GM19324 (cell line): ENCODE measurements at regions not wholly inside any gene's neighbourhood (a gene's known extent, or its start where the extent isn't known, plus 50 kb on each side); places are given as distances from the start of the nearest gene placed in this dataset.

Experiments used
- ATAC-seq: cut with Tn5 transposase; IDR thresholded peaks from one replicate; pipeline ENCODE4 v1.9.1; 2021; ENCODE audit warnings: mild to moderate bottlenecking, moderate library complexity; ENCODE audit not compliant: unreplicated experiment, low FRiP score

DNA sequence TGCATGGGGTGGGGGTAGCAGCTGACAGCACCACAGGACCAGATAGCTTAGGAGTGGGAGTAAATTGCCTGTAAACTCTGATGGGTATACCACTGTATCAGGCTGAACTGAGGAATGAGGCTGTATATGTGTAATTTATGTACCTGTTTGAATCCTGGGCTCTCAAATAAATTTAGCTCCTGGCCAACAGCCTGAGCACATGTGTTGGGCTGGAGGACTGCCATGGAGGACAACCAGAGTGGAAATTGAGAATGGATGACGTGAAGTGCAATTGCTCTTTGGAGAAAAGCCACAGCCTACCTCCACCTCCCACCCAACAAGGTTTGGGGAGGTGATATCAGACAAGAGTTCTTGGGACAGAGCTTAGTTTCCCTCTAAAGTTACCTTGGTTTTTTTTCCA lies 328.6 kb upstream of the PROK2 start:
- no peak for ATAC-seq

DNA sequence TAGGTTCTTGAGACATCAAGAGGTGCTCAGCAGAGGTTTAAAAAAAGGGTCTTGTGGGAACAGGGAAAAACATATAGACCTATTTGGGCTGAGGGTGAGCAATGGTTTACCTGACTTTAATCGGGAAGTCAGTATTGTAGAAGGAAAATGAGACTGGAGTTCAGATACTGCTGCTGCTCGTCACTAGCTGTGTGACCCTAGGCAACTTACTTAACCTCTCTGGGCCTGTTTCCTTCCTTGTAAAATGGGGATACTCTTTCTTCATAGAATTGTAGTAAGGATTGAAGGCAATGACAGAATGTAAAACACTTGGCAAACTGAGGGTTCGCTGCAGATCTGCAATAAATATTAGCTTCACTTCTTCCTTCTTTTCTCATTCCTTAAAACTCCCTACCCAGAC lies 327.5 kb upstream of the PROK2 start:
- ATAC-seq, result no peak

DNA sequence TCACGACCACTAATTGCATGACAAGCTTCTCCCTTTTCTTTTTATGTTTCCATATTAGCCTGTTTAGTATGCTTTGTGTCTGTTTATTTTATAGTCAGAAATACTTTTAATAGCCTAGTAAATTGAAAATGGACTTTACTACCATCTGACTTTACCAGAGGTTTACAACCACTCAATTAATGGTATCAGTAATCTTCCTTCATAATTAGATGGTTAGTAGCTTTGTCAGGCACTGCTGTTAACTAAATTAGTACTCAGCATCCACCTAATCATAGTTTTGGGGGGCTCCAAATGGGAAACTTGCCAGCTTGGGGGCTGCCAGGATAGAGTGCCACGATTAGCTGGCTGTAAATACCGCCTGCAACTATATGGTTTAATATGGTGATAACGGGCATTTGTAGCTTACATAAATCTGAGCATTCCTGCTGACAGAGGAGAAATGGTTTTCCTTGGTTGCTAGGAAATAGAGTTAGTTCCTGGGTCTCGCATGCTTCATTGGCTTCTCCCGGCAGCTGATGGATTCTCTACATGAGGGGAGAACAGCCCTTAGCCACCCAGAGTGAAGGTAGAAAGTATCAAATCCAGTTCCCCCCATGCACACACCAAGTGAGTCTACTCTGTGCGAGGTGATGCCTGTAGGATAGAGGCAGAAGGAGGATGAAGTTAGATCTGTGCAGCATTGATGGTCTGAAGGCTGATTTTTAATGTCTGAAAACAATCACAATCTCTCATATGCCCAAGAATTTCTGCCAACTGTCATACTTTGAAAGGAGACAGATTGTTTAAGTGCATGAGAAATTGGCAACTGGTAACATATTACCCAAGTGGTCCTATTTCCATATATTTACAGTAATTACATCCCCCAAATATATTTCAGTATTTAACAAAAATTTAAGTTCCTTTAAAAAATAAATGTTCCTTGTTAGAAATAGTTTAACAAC lies 326.6 kb upstream of the PROK2 start:
- ATAC-seq, result no peak

DNA sequence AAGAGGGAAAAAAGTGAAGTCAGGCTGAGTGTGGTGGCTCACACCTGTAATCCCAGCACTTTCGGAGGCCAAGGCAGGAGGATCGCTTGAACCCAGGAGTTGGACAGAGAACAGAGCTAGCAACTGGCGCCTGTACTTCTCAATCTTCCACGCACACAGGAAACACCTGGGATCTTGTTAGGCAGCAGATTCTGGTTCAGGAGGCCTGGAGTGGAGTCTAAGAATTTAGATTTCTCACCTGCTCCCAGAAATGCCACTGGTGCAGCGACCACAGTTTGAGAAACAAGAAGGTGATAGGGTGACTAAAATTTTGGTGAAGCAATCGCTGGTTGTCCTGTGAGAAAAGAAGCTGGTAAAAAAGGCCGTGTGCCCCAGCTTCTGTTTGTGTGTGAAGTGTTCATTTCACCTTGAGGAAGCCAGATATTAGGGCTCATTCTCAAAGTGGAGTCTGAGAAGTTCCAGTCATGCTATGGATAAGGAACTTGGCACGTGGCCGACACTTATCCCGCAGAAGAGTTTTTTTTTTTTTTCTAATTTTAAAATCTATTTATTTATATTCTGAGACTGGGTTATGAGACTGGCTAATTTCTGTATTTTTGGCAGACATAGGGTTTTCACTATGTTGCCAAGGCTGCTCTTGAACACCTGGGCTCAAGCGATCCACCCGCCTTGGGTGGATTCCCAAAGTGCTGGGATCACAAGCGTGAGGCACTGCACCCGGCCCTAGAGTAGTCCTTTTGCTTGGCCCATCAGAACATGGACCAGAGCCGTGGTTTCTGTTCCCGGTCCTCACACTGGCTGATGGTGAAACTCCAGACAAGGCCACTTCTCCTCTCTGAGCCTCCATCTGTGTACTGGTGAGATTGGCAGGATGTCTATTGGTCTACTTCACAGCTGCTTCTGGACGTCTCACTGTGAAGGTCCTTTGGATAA lies 324.6 kb upstream of the PROK2 start:
- ATAC-seq, result no peak

DNA sequence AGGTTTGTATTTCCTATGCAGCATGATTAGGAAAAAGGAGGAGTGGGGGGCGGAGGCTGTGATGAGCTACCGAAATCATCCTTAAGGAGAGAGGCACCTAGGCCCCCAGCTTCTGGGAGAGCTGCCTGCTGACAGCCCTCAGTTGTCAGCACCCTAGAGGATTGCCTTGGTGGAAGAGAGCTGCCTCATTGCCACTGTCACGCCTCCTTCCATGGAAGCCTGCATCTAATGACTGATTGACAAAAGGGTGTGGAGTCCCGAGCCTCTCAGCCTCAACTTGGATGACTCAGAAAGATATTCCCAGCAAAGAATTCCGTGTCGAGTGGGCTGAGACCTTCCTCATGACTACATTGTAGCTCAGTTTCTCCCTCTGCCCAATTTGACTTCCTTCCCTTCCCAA lies 320.4 kb upstream of the PROK2 start:
- no peak for ATAC-seq

DNA sequence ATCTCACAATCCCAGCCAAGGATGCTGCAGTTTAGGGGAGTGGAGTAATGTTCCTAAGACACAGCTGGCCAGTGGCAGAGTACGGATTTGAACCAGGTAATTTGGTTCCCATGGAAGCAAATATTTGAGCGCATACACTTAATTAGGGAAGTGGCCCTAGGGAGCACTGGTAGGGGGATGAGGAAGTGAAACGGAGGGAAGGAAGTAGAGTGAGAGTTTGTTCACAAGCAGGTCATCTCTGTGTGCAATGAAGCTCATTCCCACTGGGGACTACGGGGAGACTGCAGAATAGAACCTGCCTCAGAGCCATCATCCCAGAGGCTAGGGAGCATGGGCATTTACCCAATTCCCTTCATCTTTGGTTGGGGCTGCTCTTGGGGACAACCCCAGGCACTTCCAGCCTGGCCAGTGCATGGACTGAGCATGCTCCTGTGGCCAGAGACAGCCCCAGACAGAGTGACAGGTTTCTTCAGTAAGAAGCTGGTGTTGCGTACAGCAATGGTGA lies 317.2 kb upstream of the PROK2 start:
- ATAC-seq, result peak; percentile 50

DNA sequence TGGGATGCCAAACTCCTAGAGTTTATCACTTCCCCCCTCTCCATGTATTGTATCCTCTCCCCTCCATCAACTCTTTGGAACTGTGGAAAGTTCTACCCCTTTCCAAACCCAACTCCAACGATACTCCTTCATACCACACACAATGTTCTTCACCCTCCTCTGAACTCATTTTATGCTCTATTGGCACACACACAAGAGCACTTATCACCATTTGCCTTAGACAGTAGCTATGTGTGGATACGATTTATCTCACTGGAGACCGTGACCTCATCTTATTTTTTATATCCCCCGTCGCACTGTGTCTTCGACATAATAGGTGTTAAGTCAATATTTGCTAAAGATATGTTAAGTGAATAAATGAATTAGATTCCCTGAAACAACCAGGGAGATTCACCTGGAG lies 316.5 kb upstream of the PROK2 start:
- no peak for ATAC-seq

DNA sequence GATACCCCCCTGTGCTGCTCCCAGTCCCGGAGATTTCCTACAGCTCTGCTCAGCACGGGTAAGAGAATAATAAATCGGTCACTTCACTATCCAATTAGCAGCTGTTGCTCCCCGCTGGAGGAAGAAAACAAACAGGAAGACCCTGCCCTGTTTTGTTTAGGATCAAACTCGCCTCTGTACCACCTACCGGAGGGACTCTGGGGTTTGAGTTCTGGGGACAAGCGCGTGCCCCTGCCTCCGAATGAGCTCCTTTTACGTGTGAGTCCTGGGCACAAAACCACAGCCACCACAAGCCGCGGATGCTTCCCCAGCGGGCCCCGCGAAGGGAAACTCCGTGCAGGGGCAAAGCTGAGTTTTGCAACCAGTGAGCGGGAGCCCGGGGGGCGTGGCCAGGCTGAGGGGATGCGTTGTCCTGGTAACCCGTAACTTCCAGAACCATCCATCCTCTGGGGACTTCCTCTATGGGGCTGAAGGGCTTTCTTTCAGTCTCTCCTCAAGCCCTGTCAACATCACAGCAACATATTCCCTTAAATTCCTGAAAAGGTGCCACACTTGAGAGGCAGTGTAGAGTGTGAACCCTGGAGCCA lies 315.7 kb upstream of the PROK2 start:
- peak; percentile 61 for ATAC-seq

DNA sequence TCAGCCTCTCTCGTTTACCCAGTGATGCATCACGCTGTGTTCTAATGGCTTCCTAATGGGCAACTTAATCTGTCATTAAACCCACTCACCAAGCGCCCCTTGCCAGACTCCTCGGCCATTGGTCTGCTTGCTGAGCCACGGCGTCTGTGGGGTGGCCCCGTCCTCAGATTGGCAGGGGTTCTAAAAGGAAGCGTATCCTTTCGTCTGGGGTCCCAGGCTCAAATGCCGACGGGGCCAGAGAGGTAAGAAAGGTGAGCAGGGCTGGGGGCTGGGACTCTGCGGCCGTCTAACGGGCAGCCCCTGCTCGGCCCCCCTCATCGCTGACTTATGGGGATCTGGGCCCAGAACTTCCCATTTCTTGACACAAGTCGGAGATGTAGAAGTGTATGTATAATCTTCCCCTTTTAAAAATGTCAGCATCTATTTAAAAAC lies 315.1 kb upstream of the PROK2 start:
- no peak for ATAC-seq

DNA sequence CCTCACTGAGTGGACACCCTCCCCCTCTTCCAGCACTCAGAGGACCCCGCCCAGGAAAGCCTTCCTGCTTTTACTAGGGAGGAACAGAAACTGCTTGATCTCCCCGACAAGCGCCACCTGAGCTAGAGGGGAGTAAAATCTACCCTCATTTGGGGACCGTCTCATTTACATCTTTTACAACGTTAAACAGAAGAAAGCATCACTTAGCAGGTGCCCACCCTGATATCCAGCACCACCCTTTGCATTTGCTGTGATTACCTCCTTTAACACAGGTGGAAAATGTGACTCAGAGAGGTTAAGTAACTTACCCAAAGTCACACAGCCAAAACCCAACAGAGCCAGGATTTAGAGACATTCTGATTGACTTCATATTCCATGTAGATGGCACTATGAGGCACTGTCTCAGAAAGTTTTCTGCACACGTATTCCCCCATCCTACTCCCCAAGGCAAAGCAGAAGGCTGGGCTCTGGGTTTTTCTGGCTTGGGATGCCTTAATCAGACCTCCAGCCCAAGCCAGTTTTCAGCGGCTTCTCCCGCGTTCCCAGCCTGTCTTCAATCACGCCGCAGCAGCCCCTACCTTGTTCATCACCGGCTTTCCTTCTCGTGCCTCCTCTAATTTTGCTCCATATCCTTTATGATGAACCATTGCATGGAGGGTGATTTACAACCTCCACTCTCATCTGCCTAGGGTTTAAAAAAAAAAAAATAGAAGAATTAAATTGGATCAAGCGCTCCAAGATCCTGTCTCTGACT lies 314.6 kb upstream of the PROK2 start:
- no peak for ATAC-seq

DNA sequence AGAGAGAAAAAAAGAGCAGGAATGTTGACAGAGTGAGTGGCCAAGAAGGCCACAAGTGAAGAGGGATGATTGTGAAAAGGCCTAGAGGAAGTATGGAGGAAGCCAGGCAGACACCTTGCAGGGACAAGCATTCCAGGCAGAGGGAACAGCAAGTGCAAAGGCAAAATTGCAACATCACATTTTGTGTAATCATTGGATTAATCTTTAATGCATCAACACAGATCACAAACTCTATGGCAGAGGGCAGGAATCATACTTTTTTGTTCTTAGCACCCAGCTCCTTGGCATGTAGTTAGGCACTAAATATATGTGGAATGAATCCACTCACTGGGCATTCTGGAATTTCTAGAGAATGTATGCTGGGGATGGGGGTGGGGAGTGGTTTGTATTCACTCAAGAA lies 312.1 kb upstream of the PROK2 start:
- no peak for ATAC-seq

DNA sequence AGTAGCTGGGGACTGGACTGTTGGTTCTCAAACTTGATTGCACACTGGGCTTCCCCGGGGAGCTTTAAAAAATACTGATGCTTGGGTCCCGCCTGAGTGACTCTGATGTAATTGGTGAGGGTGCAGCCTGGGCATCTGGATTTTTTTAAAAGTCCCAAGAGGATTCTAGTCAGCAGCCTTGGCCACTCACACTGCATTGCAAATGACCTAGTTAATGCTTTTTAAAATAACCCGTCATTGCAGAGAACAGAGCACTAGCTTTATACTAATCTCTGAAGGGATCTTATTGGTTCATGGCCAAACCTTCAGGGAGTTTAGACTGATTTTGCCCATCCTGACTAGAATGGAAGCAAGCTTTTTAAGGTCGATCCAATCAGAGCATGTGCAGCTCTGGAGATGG lies 310.6 kb upstream of the PROK2 start:
- ATAC-seq, result no peak

DNA sequence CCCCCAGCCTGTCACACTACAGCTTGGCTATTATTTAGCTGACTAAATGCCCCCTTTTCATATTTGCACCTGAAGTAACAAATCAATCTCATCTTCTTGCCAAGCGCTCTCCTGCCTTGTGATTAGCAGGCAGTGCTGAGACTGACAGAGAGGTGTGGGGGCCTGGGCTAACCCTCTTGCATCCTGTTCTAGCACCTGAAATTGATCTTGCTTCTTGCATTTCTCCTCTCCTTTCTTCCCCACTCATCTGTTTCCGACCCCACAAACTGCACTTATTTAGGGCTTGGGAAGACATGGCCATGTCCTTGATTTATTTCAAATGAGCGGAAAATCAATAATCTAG lies 309.0 kb upstream of the PROK2 start:
- ATAC-seq, result no peak

DNA sequence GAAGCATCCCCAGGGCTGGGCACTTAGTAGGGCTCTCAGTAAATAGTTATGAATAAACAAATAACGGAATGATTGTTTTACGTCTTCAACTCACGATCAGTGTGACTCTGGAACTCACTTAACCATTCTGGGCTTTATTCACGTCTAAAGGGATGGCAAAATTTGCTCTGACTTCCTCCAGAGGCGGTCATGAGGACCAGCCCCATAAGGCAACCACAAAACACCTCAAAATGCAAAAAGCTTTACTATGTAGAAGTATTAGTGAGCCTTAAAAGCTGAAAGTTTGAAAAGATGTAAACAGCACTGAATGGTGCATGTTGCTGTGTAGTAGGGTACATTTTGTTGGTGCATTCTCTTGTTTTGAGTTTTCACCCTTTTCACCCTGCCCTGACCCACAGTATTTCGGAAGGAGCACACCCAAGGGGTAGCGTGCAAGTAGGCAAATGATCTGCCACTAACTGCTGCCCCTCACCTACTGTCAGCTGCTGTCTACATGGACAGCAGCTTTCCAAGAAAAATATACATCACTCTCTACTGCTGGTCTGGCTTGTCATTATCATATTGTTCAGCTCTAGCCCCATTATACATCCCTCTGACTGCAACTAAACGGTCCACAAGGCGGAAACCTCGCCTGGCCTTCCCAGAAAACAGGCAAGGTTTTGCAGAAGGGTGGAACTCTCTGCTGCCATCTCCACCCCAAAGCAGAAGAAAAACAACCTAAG lies 308.5 kb upstream of the PROK2 start:
- ATAC-seq, result no peak

DNA sequence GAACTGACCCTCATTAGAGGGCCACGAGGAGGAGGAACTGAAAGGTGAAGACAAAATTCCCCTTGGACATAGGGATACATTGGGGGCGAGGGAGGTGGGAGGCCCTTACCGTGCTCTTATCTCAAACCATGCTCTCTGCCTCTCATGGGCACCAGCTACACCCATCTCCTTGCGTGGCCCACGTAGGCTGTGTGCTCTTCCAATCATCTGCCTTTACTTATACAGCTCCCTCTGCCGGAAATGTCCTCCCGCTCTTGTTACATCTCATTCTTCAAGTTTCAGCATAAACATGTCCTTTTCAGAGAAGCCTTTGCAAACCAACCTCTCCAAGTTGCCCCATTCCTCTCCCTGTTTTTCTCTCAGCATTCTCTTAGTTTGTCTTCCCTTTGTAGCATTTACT lies 307.8 kb upstream of the PROK2 start:
- no peak for ATAC-seq

DNA sequence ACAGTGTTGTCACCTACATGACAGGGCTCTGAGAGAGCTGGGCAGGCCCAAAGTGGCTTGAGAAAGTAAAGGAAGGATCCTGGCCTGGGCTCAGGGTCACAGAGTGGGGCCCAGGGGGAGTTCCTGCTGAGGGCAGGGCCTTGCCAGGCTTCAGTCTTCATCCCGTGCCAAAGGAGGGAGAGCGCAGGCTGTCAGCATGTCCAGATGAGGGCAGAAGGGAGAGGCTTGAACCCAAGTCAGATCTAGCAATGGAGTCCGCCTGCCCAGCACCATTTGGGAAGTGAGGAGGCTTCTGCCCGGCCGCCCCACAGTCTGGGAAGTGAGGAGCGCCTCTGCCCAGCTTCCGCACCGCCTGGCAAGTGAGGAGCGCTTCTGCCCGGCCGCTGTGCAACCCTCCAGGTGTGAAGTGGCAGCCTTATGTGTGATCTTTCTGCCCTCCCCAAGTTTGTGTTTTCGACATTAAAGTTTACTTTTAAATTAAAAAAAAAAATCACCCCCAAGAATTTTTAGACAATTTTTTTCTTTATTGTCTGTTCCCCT lies 303.6 kb upstream of the PROK2 start:
- no peak for ATAC-seq

DNA sequence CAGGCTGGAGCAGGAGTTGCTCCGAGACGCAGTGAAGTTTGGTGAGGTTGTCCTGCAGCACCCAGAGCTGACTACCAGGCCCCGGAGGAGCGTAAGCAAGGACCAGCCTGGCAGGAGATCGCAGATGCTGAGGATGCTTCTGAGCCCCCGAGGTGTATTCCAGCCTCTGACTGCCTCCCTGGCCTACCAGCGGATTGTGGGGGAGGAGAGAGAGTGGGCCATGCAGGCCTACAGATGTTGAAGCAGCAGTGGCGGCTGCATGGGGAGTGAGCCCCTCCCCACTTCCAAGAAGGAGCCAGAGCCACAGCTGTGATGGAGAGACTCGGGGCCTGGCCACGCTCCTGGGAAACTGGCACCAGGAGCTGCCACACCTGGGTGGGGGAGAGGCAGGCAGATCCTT lies 302.5 kb upstream of the PROK2 start:
- ATAC-seq, result no peak

DNA sequence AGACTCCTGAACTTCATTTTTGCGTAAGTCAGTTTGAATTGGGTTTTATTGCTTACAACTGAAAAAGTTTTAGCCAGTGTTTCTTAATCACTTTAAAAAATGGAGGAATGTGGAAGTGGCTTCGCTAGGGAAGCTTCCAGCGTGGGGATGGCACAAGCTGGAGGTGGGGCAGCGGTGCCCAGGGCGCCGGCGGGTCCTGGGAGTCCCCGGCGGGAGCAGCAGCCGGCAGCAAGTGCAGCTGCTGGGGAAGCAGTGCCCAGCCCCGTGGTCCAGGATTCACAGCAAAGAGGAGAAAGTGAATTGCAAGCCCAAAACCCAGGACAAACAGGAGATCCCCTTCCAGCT lies 301.8 kb upstream of the PROK2 start:
- no peak for ATAC-seq

DNA sequence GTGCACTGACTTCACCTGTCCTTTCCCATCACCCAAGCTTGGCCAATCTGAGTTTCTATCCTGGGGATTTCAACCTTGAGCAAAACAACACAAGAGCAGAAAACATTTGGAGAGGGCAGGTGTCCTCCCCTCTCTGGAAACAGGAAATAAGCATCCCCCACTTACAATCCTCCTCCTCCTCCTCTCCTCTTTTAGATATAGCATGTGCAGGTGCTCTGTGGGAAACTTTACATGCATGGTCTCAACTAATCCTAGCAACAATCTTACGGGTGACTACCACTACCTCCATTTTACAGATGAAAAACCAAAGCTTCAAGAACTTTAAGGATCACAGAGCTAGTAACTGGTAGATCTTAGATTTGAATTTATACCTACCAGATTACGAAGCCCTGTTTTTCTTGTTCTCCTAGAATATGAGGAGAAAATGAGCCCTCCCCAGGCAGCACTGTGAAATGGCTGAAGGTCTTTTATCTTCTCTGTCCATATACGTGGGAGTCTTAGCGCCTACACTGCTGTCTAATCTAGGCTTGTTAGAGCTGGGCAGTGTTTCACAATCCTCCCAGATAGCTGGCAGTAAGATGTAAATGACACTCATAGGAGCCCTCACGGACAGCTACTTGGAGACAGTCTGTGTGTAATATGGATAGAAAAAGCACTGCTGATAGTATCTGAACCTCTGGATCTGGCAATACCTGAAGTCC lies 301.2 kb upstream of the PROK2 start:
- no peak for ATAC-seq
